Activated CD4-positive, alpha-beta memory T cell treated with anti-CD3 and anti-CD28 coated beads, Interleukin-2, amount 10 ng/mL, durations not matched to agents 7 days and 5 days (primary cell): ENCODE measurements at regions not wholly inside any gene's neighbourhood (a gene's known extent, or its start where the extent isn't known, plus 50 kb on each side); places are given as distances from the start of the nearest gene placed in this dataset.

ENCODE experiments used
- CTCF ChIA-PET: fragments of 350-600 bp; sonication (Branson Sonifier 250); formaldehyde crosslinking; loops from one replicate; lab custom pipeline; 2021; ENCODE audit warnings: antibody characterized with exemption, inconsistent platforms; lab: Charles Lee
- POLR2A ChIA-PET: fragments of 350-600 bp; sonication (Branson Sonifier 250); formaldehyde crosslinking; loops from one replicate; lab custom pipeline; 2021; ENCODE audit warnings: antibody characterized with exemption; lab: Charles Lee
- DNase-seq: peaks from one replicate; pipeline ENCODE4 v3.0.0-alpha.2; 2020
- H3K27ac Mint-ChIP-seq: one replicate; pipeline ENCODE4 v1.8.0; 2021; ENCODE audit warnings: mild to moderate bottlenecking, mixed read lengths
- H3K27me3 Mint-ChIP-seq: one replicate; pipeline ENCODE4 v1.8.0; 2021; ENCODE audit warnings: mixed read lengths
- H3K36me3 Mint-ChIP-seq: one replicate; pipeline ENCODE4 v1.8.0; 2021; ENCODE audit warnings: low read depth, mixed read lengths
- H3K4me1 Mint-ChIP-seq: one replicate; pipeline ENCODE4 v1.8.0; 2021; ENCODE audit warnings: mixed read lengths
- H3K4me3 Mint-ChIP-seq: one replicate; pipeline ENCODE4 v1.8.0; 2021; ENCODE audit warnings: mild to moderate bottlenecking, mixed read lengths
- H3K9me3 Mint-ChIP-seq: one replicate; pipeline ENCODE4 v1.8.0; 2021; ENCODE audit warnings: mixed read lengths

- CTCF ChIA-PET, result no interaction called here
- no peak overlapping the region for H3K27ac Mint-ChIP-seq
- DNase-seq, result no peak
- H3K4me1 Mint-ChIP-seq, result peaks cover 30% of the 10 kb centered on the region
- no peak overlapping the region for H3K4me3 Mint-ChIP-seq
- POLR2A ChIA-PET, result no interaction called here
- H3K36me3 Mint-ChIP-seq, result no peaks in the 10 kb centered on the region
- no peaks in the 10 kb centered on the region for H3K27me3 Mint-ChIP-seq
- no peaks in the 10 kb centered on the region for H3K9me3 Mint-ChIP-seq
Measured at GRCh38 chr1:234542211-234542850, 63.4 kb upstream of the TARBP1 start.

GRCh38 chr1:234541286-234541975, 62.5 kb upstream of the TARBP1 start:
- no peaks in the 10 kb centered on the region for H3K27me3 Mint-ChIP-seq
- ChIA-PET CTCF (interaction anchor here (0.6 kb wide), 1 partner anchor 52 kb away, joined by 4 read pairs; no protein-coding TSS in a partner anchor), POLR2A (no interaction called here)
- no peak for DNase-seq
- H3K27ac Mint-ChIP-seq, result no peak overlapping the region
- H3K4me1 Mint-ChIP-seq, result peaks cover 30% of the 10 kb centered on the region
- H3K9me3 Mint-ChIP-seq, result no peaks in the 10 kb centered on the region
- H3K4me3 Mint-ChIP-seq, result no peak overlapping the region
- no peaks in the 10 kb centered on the region for H3K36me3 Mint-ChIP-seq

- ChIA-PET CTCF (no interaction called here), POLR2A (interaction anchor here (1.5 kb wide), 1 partner anchor 10 kb away, joined by 8 read pairs; no protein-coding TSS in a partner anchor)
- H3K4me1 Mint-ChIP-seq, result peaks cover 23% of the 10 kb centered on the region
- H3K9me3 Mint-ChIP-seq, result no peaks in the 10 kb centered on the region
- H3K27ac Mint-ChIP-seq, result no peak overlapping the region
- no peaks in the 10 kb centered on the region for H3K36me3 Mint-ChIP-seq
- no peaks in the 10 kb centered on the region for H3K27me3 Mint-ChIP-seq
- H3K4me3 Mint-ChIP-seq, result no peak overlapping the region
- no peak for DNase-seq
Measured at GRCh38 chr1:234540404-234540762, 61.4 kb upstream of the TARBP1 start.

- H3K9me3 Mint-ChIP-seq, result no peaks in the 10 kb centered on the region
- no peaks in the 10 kb centered on the region for H3K36me3 Mint-ChIP-seq
- H3K4me1 Mint-ChIP-seq, result peaks cover 18% of the 10 kb centered on the region
- no peak overlapping the region for H3K27ac Mint-ChIP-seq
- no peak overlapping the region for H3K4me3 Mint-ChIP-seq
- ChIA-PET POLR2A (interaction anchor here (0.9 to 1.5 kb wide), 2 partner anchors 10 to 72 kb away, joined by 4 to 8 read pairs; no protein-coding TSS in a partner anchor), CTCF (no interaction called here)
- no peak for DNase-seq
- no peaks in the 10 kb centered on the region for H3K27me3 Mint-ChIP-seq
Measured at GRCh38 chr1:234539666-234540403, 60.9 kb upstream of the TARBP1 start.

GRCh38 chr1:234538930-234539649, 60.1 kb upstream of the TARBP1 start:
- Mint-ChIP-seq H3K36me3 (no peaks in the 10 kb centered on the region), H3K9me3 (no peaks in the 10 kb centered on the region), H3K4me1 (peaks cover 10% of the 10 kb centered on the region), H3K4me3 (no peak overlapping the region), H3K27me3 (no peaks in the 10 kb centered on the region), H3K27ac (no peak overlapping the region)
- DNase-seq, result no peak
- POLR2A ChIA-PET, result interaction anchor here (0.9 to 1.5 kb wide), 2 partner anchors 9 to 73 kb away, joined by 4 to 8 read pairs; no protein-coding TSS in a partner anchor
- CTCF ChIA-PET, result no interaction called here

GRCh38 chr1:234538062-234538731, 59.2 kb upstream of the TARBP1 start:
- no peaks in the 10 kb centered on the region for H3K36me3 Mint-ChIP-seq
- ChIA-PET CTCF (no interaction called here), POLR2A (no interaction called here)
- no peaks in the 10 kb centered on the region for H3K9me3 Mint-ChIP-seq
- no peak overlapping the region for H3K27ac Mint-ChIP-seq
- H3K27me3 Mint-ChIP-seq, result no peaks in the 10 kb centered on the region
- DNase-seq, result no peak
- H3K4me1 Mint-ChIP-seq, result peaks cover 2% of the 10 kb centered on the region
- no peak overlapping the region for H3K4me3 Mint-ChIP-seq

GRCh38 chr1:234537236-234537635, 58.3 kb upstream of the TARBP1 start:
- no peak for DNase-seq
- Mint-ChIP-seq H3K27me3 (peaks cover under 1% of the 10 kb centered on the region), H3K9me3 (no peaks in the 10 kb centered on the region), H3K27ac (no peak overlapping the region), H3K36me3 (no peaks in the 10 kb centered on the region), H3K4me3 (no peak overlapping the region), H3K4me1 (no peaks in the 10 kb centered on the region)
- CTCF ChIA-PET, result no interaction called here
- POLR2A ChIA-PET, result no interaction called here

GRCh38 chr1:234536741-234537140, 57.8 kb upstream of the TARBP1 start:
- Mint-ChIP-seq H3K4me3 (no peak overlapping the region), H3K9me3 (no peaks in the 10 kb centered on the region), H3K36me3 (no peaks in the 10 kb centered on the region), H3K27ac (no peak overlapping the region), H3K27me3 (peaks cover 4% of the 10 kb centered on the region), H3K4me1 (no peaks in the 10 kb centered on the region)
- CTCF ChIA-PET, result no interaction called here
- POLR2A ChIA-PET, result no interaction called here
- no peak for DNase-seq

- H3K27me3 Mint-ChIP-seq, result peaks cover 4% of the 10 kb centered on the region
- no peak for DNase-seq
- no peaks in the 10 kb centered on the region for H3K36me3 Mint-ChIP-seq
- no peaks in the 10 kb centered on the region for H3K9me3 Mint-ChIP-seq
- no peaks in the 10 kb centered on the region for H3K4me1 Mint-ChIP-seq
- no peak overlapping the region for H3K4me3 Mint-ChIP-seq
- ChIA-PET CTCF (no interaction called here), POLR2A (interaction anchor here (1.4 kb wide), 1 partner anchor 14 kb away, joined by 5 read pairs; no protein-coding TSS in a partner anchor)
- H3K27ac Mint-ChIP-seq, result no peak overlapping the region
Measured at GRCh38 chr1:234535763-234536515, 57.0 kb upstream of the TARBP1 start.

- POLR2A ChIA-PET, result interaction anchor here (1.4 kb wide), 1 partner anchor 14 kb away, joined by 5 read pairs; no protein-coding TSS in a partner anchor
Measured at GRCh38 chr1:234535218-234535617, 56.2 kb upstream of the TARBP1 start.

GRCh38 chr1:234533975-234534876, 55.2 kb upstream of the TARBP1 start:
- Mint-ChIP-seq H3K4me3 (no peak overlapping the region), H3K36me3 (no peaks in the 10 kb centered on the region), H3K9me3 (no peaks in the 10 kb centered on the region), H3K4me1 (peaks cover 11% of the 10 kb centered on the region), H3K27ac (no peak overlapping the region), H3K27me3 (peaks cover 4% of the 10 kb centered on the region)
- ChIA-PET CTCF (interaction anchor here (0.7 kb wide), 1 partner anchor 1003 kb away, joined by 3 read pairs; no protein-coding TSS in a partner anchor), POLR2A (no interaction called here)
- DNase-seq, result no peak

More at GRCh38 chr1:234535218-234535617, 56.2 kb upstream of the TARBP1 start:
- Mint-ChIP-seq H3K27me3 (peaks cover 4% of the 10 kb centered on the region), H3K4me3 (no peak overlapping the region), H3K4me1 (peaks cover 2% of the 10 kb centered on the region), H3K9me3 (no peaks in the 10 kb centered on the region), H3K36me3 (no peaks in the 10 kb centered on the region), H3K27ac (no peak overlapping the region)
- no peak for DNase-seq
- CTCF ChIA-PET, result no interaction called here
